Esophagus squamous epithelium (tissue), 4 donors: ENCODE measurements at regions not wholly inside any gene's neighbourhood (a gene's known extent, or its start where the extent isn't known, plus 50 kb on each side); places are given as distances from the start of the nearest gene placed in this dataset.

ENCODE experiments used
- POLR2A ChIP-seq, 4 donors: fragments of 450-650 bp; IDR thresholded peaks; one replicate each; pipeline ENCODE4 v1.6.1; 2017; ENCODE audit warnings: antibody characterized with exemption in 4 of 4, mild to moderate bottlenecking in 4 of 4, moderate library complexity in 3 of 4
- TF ChIP-seq, protein P1 (sequence below), 6 experiments: fragments of 450-650 bp in 4 of 6; fragments of 200-600 bp in 2 of 6; sonication (generic) in 2 of 6; IDR thresholded peaks; one replicate each; pipeline ENCODE4 v1.5.1; 2016 to 2019; ENCODE audit warnings: antibody characterized with exemption in 6 of 6, mild to moderate bottlenecking in 4 of 6, moderate library complexity in 4 of 6

DNA sequence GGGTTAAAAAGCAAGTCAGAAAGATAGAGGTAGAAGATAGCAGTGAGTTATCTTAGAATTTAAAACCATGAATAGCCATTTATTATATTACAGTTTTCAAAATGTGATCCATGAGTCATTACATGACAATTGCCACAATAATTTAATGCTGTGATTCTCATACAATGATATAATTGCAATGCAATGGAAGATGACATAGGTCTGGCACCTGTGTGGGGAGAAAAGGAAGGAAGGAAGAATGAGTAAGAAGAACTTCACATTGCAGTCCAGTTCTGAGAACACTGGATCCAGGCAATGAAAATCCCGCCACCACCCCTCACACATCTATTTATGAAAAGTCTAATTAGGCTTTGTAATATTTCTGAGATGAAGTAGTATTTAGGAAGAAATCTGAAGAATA, 738.1 kb upstream of the LINC00305 start:
- TF ChIP-seq, protein P1, sequence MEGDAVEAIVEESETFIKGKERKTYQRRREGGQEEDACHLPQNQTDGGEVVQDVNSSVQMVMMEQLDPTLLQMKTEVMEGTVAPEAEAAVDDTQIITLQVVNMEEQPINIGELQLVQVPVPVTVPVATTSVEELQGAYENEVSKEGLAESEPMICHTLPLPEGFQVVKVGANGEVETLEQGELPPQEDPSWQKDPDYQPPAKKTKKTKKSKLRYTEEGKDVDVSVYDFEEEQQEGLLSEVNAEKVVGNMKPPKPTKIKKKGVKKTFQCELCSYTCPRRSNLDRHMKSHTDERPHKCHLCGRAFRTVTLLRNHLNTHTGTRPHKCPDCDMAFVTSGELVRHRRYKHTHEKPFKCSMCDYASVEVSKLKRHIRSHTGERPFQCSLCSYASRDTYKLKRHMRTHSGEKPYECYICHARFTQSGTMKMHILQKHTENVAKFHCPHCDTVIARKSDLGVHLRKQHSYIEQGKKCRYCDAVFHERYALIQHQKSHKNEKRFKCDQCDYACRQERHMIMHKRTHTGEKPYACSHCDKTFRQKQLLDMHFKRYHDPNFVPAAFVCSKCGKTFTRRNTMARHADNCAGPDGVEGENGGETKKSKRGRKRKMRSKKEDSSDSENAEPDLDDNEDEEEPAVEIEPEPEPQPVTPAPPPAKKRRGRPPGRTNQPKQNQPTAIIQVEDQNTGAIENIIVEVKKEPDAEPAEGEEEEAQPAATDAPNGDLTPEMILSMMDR (IDR thresholded peaks at IDR 0.05), result no peak
- TF ChIP-seq POLR2A (IDR thresholded peaks at IDR 0.05), result no peak
